ENCODE measurements at regions not wholly inside any gene's neighbourhood (a gene's known extent, or its start where the extent isn't known, plus 50 kb on each side); places are given as distances from the start of the nearest gene placed in this dataset.

DNA sequence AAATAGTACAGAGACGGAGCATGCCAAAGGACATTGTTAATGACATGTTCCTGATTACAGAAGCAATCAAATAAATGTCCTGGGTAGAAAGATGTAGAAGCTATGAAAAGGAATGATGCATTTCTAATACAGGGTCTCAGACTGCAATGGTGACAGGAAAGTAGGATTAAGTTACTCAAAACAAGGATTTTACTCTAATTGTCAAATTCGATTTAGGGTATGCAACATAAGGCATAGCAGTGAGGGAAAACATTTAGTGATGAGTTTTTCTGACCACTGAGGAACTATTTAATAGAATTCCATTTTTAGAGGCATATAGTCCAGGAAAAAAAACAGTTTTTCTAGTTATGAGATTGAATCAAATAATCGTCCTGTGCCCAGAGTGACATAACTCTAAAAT lies 715.1 kb upstream of the ACO1 start:
- intact Hi-C loops (cut with micrococcal nuclease; ENCODE audit: unreplicated experiment), result no loop called here
- DNase-seq (ENCODE audit: low spot score), result no peak

DNA sequence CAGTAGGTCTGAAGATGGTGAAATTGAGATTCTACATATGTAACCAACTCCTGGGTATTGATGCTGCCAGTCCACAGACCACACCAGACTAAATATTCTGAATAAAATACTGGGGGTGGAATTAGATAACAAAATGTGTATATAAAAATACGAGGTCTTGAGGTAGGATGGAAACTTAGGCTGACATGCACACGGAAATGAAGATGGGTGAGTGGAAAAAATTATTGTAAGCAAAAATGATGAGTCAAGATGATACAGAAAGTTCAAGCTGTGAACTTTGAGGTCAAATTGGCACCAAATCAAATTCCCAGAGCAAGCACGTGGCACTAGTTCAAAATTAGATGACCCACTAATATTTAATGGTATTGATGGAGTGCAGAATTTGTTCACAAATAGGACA lies 713.4 kb upstream of the ACO1 start:
- intact Hi-C loops (cut with micrococcal nuclease; ENCODE audit: unreplicated experiment), result no loop called here
- Histone ChIP-seq H3K79me2 (ENCODE audit: insufficient read depth, low read length) (no peaks in the 10 kb centered on the region), H3K9ac (ENCODE audit: insufficient read depth, low read depth, low read length) (no peak overlapping the region), H3K9me3 (ENCODE audit: low read length) (no peaks in the 10 kb centered on the region), H3K4me3 (replicated peaks in 1 of 3; ENCODE audit: insufficient read depth in 1 of 3, low read depth in 2 of 3, low read length in 3 of 3) (no peak overlapping the region), H3K36me3 (replicated peaks in 1 of 2; ENCODE audit: control insufficient read depth in 1 of 2, insufficient read depth in 2 of 2, low read length in 2 of 2) (no peaks in the 10 kb centered on the region), H3K4me2 (ENCODE audit: low read depth, low read length) (no peak overlapping the region), H3K27me3 (ENCODE audit: control insufficient read depth in 1 of 2, insufficient read depth in 2 of 2, low read length in 2 of 2) (no peaks in the 10 kb centered on the region), H3K4me1 (ENCODE audit: insufficient read depth, low read length) (no peaks in the 10 kb centered on the region), H4K20me1 (ENCODE audit: insufficient read depth, low read length) (no peaks in the 10 kb centered on the region), H3K27ac (ENCODE audit: extremely low read length, insufficient read depth, low read length) (no peak overlapping the region), H2AFZ (ENCODE audit: low read length) (no peak overlapping the region)
- TF ChIP-seq HOXA3 (CRISPR knock-in tag; IDR thresholded peaks at IDR 0.05) (no peak), FOSL1 (CRISPR knock-in tag; IDR thresholded peaks at IDR 0.05; ENCODE audit: borderline replicate concordance) (no peak), SMYD3 (CRISPR knock-in tag; IDR thresholded peaks at IDR 0.05) (no peak), ZFP41 (CRISPR knock-in tag; IDR thresholded peaks at IDR 0.05; ENCODE audit: borderline replicate concordance) (no peak)
- ChIA-PET CTCF (ENCODE audit: low intra/inter-chr PET ratio, low total read pairs) (no interaction called here), POLR2A (no interaction called here)
- ATAC-seq (no peak), DNase-seq (ENCODE audit: low spot score) (no peak), FAIRE-seq (no peak)
- no TSS peak for BruUV-seq (replicated peaks)
- under 1% methylated on average over 3 of the region's 3 CpGs for WGBS (ENCODE audit: low lambda C conversion rate)
- in situ Hi-C loops (cut with HindIII; ENCODE audit: extremely low pct_ligation_motif_present, low pct_unique_long_range_greater_than_20kb), result no loop called here

More for the DNA sequence above, 715.1 kb upstream of the ACO1 start:
- in situ Hi-C loops (cut with HindIII; ENCODE audit: extremely low pct_ligation_motif_present, low pct_unique_long_range_greater_than_20kb), result no loop called here
- BruUV-seq (replicated peaks), result no TSS peak
- ATAC-seq, result no peak
- Histone ChIP-seq H3K36me3 (replicated peaks in 1 of 2; ENCODE audit: control insufficient read depth in 1 of 2, insufficient read depth in 2 of 2, low read length in 2 of 2) (no peaks in the 10 kb centered on the region), H3K79me2 (ENCODE audit: insufficient read depth, low read length) (no peaks in the 10 kb centered on the region), H3K9ac (ENCODE audit: insufficient read depth, low read depth, low read length) (no peak overlapping the region), H3K4me3 (replicated peaks in 1 of 3; ENCODE audit: insufficient read depth in 1 of 3, low read depth in 2 of 3, low read length in 3 of 3) (no peak overlapping the region), H3K9me3 (ENCODE audit: low read length) (no peaks in the 10 kb centered on the region), H3K27me3 (ENCODE audit: control insufficient read depth in 1 of 2, insufficient read depth in 2 of 2, low read length in 2 of 2) (no peaks in the 10 kb centered on the region), H4K20me1 (ENCODE audit: insufficient read depth, low read length) (no peaks in the 10 kb centered on the region), H2AFZ (ENCODE audit: low read length) (no peak overlapping the region), H3K4me1 (ENCODE audit: insufficient read depth, low read length) (no peaks in the 10 kb centered on the region), H3K27ac (ENCODE audit: extremely low read length, insufficient read depth, low read length) (no peak overlapping the region), H3K4me2 (ENCODE audit: low read depth, low read length) (no peak overlapping the region)
- 9% methylated on average over 3 of the region's 3 CpGs for WGBS (ENCODE audit: low lambda C conversion rate)
- ChIA-PET CTCF (ENCODE audit: low intra/inter-chr PET ratio, low total read pairs) (no interaction called here), POLR2A (no interaction called here)
- FAIRE-seq, result no peak
- TF ChIP-seq ZNF737 (CRISPR knock-in tag; IDR thresholded peaks at IDR 0.05; ENCODE audit: borderline replicate concordance) (no peak), ARNT (IDR thresholded peaks at IDR 0.05) (no peak), REPIN1 (CRISPR knock-in tag; IDR thresholded peaks at IDR 0.05; ENCODE audit: borderline replicate concordance, low read depth) (no peak)
